Stimulated activated CD4-positive, alpha-beta T cell treated with anti-CD3 and anti-CD28 coated beads, Interleukin-2, amount 100 ng/mL, for 24 hours (primary cell): ENCODE measurements at regions not wholly inside any gene's neighbourhood (a gene's known extent, or its start where the extent isn't known, plus 50 kb on each side); places are given as distances from the start of the nearest gene placed in this dataset.
"Not testable (repeated sequence)": the region's sequence is repeated elsewhere in the genome, so short reads cannot be mapped to it uniquely, and the experiment has no call there.

Experiments used
- DNase-seq, 2 donors: peaks; one replicate each; pipeline ENCODE4 v3.0.0-alpha.2; 2020

DNA sequence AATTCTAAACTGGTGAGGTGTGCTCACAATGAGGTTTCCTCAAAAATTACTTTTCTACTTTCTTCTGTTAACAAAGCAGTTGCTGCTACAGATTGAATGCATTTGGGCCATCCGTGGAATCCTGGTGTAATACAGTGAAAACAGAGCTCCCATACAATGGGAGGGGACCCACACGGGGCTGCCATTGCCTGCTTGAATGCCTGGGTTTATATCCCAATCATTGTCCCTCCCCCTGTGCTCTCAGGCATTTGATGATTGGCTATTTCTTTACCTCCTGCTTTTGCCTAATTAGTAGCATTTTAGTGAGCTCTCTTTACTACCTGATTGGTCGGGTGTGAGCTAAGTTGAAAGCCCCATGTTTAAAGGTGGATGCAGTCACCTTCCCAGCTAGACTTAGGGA is 52.9 kb upstream of the CSF1 start:
- not testable (repeated sequence) for DNase-seq

DNA sequence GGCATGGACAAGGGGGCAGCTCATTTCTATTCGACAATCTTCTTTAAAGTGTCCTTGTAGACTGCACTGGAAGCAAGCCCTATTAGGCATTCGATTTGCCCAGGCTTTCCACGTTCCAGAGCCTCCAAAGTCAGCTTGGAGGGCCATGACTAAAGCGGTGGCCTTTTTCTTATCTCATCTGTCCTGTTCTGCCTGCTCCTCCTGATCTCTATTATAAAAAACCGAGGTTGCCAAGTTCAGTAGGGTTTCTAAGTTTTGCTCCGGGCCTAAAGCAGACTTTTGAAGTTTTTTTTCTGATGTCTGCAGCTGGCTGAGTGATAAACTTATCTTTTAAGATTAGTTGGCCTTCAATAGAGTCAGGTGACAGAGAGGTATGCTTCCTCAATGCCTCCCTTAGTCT is 54.7 kb upstream of the CSF1 start:
- DNase-seq: not testable (repeated sequence)

DNA sequence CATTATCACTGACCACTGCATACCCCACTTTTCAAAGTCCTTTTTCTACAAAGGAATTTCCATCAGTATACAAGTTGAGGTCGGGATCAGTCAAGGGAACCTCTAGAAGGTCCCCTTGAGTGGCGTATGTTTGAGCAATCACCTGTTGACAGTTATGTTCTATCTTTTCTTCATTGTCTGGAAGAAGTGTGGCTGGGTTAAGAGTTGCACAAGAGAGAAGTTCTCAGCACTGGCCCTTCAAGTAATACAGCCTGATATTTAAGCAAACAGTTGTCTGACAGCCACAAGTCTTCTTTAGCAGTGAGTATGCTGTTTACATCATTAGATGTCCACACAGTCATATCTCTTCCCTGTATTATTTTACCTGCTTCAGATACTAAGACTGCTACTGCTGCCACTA is 56.7 kb upstream of the CSF1 start:
- DNase-seq: not testable (repeated sequence)

DNA sequence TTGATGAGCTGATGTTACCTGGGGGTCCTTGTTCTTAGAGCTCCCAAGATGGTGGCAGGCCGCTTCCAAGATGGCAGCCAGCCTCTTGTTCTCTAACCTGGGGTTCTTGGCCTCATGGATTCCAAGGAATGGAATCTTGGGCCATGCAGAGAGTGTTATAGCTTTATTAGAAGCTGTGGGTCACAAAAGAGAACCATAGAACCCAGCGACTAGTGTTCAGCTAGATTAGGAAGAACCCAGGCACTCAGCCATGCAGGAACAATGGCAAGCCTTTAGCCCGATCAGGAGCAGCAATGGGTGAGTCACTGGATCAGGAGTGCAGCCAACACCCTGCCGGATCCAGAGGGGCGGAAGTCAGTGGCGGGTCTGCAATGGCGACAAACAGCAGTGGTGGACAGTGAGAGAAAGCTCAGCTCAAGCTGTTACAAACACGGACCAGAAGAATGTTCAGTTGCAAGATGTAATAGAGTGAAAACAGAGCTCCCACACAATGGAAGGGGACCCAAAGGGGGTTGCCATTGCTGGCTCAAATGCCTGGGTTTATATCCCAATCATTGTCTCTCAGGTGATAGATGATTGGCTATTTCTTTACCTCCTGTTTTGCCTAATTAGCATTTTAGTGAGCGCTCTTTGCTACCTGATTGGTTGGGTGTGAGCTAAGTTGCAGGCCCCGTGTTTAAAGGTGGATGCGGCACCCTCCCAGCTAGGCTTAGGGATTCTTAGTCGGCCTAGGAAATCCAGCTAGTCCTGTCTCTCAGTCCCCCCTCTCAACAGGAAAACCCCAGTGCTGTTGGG is 58.2 kb upstream of the CSF1 start:
- DNase-seq: not testable (repeated sequence)

DNA sequence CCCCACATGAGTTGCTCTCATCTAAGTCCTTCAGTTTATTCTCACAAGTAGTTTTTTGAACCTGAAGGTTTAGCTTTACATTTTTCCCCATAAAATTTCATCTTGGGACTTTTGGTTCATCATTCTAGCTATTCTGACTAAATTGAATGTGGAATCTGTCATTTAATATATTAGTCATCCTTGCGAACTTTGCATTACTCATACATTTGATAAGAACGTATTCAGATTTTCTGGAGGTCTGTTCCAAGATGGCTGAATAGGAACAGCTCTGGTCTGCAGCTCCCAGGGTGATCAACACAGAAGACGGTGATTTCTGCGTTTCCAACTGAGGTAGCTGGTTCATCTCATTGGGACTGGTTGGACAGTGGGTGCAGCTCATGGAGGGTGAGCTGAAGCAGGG is 59.8 kb upstream of the CSF1 start:
- DNase-seq: no peak

DNA sequence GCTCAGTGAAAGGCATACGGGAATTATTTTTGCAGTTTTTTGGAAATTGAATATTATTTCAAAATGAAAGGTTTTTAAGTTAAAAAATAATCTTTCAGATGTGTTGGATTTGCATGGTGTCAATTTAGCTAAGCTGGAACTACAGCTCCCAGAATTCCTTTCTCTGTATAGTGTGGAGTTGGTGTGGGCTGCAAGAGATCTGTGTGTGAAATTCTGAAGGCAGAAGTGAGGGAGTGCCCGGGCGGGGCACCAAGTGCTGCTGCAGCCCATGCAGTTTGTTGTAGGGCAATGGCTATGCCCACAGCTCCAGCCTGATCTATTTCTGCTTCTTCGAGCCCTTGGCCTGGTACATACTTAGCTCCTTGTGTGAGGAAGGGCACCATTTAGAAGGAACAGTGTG is 60.5 kb upstream of the CSF1 start:
- no peak for DNase-seq

DNA sequence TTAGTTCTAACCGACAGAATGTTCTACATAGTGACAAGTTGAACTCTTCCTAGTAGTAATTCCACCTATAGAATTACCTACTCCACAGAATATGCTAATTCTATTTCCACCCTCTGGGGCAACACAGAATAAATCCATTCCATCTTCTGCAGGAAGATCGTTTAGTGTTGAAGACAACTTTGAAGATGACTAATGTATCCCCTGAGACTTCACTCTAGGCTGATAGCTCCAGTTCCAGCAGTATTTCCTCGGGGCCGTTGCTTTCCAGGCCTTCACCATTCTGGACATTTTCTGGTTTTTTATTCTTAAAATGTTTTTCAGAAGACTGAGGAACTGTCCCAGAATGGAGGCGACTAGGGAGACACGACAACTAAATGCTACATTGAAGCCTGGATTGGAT is 61.0 kb upstream of the CSF1 start:
- DNase-seq: no peak

DNA sequence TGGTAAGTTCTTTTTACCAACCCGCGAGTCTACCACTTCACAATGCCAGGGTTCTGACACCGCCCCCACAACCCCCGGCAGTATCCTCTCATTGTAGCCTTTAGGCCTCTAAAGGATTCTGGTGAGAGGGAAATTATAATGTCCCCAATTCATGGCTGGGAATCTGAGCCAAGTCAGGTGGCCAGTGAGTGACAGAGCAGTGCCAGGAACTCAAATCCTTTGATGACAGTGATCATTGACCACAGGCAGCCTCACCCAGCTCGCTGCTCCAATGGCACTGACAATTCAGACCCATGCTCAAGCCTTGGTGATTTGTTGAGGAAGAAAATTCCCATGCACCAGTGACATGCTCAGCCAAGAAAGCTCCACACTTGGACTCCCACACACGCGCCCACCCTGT is 63.4 kb upstream of the CSF1 start:
- no peak for DNase-seq

DNA sequence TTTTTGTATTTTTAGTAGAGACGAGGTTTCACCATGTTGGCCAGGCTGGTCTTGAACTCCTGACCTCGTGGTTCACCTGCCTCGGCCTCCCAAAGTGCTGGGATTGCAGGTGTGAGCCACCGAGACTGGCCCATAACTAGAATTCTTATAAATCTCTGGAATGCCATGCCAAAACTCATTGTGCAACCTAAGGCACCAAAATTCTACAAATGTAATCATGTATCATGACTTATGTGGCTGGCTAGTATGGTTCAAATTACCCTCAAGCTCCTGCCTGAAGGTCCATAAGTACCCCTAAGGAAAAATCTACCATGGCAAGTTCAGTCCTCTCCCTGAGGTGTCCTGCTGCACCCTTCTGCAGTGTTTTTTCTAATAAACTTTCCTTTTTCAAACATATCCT is 63.8 kb upstream of the CSF1 start:
- DNase-seq: no peak

DNA sequence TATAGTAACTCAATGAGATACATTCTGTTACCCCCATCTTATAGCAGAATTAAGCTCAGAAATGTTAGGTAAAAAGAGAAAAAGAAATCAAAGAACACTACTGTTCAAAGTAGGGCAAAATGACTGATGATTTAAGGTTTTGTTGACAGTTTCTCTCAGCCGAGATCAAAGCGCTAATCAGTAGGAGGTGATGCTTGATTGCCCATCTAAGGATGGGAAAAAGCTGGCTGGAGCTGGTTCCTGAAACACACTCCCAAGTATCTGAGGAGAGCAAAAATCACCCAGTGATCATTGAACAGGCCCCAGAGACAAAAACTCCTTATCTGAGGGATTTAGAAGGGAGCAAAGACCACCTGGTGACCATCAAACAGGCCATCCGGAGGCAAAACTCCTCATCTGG is 64.5 kb upstream of the CSF1 start:
- no peak for DNase-seq

DNA sequence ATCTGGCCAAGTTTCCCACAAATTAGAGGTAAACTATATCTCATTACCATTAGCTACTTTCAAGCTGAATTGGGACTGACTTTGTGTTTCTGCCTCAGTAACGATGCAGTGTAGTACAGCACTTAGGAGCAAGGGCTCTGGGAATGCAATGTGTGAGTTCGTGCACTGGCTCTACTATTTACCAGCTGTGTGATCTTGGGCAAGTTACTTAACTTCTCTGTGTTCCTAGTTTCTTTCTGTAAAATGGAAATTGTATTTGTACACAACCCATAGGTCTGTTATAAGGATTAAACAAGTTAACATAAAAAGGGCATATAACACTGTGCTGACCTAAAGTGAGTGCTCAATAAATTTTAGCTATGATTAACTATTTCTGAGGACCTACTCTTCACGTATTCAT is 65.0 kb upstream of the CSF1 start:
- DNase-seq: no peak

DNA sequence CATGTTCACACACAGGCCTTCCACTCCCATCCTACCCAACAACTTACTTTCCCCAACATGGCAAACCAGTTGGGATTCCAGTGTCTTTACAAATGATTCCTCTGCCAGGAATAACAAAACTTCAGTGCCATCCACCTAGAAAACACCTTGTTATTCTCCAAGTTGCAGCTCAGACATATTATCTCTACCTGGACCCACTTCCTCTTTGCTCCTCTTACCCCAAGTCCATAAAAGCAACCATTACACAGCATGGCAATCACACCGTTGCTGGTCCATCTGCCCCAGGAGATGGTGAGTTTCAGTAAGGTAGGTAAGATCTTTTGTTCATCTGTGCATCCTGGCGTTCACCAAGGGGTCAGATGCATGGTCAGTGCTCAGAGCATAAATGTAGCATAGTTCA is 66.0 kb upstream of the CSF1 start:
- no peak for DNase-seq

DNA sequence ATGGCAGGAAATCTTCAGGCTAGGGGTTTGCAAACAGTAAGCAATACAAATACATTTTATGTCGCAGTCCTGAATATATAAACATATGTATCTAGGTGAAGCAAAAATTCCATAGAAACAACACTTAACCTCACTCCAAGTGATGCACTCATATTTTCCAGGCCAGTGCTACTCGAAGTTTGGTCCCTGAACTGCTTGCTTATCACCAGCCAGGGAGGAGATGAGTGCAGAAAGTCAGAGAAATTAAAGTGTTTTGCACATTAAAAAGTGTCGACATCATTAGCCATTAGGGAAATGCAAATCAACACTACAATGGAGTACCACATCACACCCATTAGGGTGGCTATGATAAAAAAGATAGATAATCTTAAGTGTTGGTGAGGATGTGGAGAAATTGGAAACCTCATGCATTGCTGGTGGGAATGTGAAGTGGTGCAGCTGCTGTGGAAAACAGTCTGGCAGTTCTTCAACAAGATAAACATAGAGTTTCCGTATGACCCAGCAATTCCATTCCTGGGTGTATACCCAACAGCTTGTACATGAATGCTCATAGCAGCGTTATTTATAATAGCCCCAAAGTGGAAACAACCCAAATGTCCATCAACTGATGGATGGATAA is 70.5 kb upstream of the CSF1 start:
- no peak for DNase-seq

DNA sequence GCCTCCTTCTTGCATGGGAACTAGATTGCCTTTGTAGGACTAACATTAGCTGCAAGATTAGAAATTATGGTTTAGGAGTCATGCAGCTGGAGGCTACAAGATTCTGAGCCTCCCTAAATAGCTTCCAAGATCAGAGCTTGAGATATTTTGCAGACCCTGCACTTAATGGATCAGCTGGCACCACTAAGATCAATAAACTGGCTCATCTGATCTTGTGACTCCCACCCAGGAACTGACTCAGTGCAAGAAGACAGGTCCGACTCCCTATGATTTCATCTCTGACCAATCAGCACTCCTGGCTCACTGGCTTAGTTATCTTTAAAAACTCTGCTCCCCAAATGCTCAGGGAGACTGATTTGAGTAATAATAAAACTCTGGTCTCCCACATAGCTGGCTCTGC is 71.4 kb upstream of the CSF1 start:
- DNase-seq: not testable (repeated sequence)

DNA sequence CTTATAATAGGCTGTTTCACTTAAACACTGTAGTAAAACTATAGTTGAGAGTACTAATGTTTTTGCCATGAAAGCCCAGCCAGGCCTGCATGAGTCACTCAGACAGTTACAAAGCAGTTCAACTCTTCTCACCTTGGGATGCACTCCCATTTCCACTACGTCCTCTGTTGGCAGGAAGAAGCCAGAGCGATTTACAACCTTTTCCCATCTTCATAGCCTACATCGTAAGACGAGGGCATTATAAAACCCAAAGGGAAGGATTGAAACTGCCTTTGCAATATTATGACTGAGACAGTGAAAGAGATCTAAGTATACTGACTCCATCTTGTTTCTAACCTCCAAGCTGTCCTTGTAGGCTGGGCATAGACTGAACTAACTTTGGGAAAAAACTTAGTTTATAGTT is 71.8 kb upstream of the CSF1 start:
- DNase-seq: no peak

DNA sequence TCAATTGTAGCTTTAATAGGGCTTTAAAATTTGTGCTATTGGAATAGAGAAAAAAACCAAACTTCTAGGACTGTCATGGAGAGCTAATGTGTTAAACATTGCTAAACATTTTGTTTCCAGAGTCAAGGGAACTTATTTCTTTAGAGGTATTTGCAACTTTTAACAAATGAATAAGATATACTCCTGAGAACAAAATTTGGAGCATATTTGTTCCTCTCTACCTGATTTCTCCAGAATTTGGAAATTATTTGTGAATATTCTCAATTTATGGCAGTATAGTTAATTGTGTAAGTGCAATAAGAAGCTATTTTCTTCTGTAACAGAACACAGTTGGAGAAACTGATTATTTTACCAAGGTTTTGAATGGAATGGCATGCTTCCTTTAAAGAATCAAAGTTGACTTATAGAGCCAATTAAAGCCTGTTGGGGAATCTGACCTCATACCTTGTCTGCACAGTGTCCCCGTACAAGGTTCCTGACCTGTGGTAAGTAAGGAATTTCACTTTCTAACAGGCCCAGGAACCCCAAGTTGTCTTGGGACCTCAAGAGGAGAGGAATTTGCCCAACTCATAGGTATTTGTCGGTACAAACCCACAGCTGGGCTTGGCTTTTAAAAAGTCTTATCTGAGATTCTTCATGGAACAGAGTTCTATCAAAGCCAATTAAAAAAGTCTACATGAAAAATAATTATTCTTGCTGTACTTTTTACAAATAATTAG is 72.6 kb upstream of the CSF1 start:
- DNase-seq: no peak

DNA sequence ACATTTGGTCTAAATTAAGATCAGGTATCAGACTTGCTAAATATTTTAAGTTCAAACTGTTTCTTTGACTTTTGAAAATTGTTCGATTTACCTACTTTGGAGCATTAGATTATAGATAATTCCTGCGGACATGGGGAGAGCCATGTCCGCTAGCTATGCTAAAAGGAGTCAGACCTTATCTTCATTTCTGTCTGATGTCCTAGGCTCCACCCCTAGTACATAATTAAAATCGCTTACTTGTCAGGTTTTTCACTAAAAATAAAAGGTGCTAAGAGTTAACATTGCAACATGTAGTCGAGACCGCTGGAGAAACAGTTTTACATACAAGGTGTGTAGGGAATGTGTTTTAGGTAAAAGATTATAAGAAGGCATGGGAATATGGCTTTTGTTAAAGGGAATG is 71.9 kb upstream of the EPS8L3 start:
- DNase-seq: not testable (repeated sequence)

DNA sequence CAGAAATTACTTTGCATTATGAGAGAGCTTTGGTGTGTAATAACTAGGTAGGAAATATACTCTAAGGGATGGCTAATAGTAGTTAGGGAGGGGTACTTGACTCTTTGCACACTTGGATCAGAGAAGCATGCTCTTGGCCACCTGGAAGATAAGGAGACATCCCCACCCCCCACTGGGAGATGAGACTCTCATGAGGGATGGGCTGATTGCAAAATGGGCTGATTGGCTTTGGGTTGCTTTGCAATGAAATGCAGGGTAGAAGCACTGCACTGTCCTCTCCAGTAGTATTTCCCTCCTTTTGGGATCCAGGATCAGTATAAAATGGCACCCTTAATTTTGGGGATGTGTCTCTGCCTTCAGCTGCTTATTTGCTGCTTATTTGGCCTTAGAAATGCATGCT is 71.2 kb upstream of the EPS8L3 start:
- DNase-seq: no peak

DNA sequence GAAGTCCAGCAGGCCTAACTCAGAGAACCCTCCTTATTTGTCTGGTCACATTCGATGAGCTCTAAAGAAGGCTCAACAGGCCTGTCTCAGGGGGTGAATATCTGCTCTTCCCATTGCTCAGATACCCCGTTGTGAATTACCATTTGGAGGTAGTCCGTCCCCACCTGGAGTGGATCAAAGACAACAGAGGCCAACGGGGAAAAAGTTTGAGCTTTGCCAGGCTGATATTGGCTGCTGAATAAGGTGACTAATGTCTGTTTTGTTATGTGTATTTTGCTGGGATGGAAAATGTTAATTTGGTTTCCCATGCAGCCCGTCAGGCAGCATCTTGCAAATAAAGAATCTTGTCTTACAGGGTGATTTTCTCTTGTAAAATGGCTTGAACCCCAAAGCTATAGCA is 69.2 kb upstream of the EPS8L3 start:
- no peak for DNase-seq

DNA sequence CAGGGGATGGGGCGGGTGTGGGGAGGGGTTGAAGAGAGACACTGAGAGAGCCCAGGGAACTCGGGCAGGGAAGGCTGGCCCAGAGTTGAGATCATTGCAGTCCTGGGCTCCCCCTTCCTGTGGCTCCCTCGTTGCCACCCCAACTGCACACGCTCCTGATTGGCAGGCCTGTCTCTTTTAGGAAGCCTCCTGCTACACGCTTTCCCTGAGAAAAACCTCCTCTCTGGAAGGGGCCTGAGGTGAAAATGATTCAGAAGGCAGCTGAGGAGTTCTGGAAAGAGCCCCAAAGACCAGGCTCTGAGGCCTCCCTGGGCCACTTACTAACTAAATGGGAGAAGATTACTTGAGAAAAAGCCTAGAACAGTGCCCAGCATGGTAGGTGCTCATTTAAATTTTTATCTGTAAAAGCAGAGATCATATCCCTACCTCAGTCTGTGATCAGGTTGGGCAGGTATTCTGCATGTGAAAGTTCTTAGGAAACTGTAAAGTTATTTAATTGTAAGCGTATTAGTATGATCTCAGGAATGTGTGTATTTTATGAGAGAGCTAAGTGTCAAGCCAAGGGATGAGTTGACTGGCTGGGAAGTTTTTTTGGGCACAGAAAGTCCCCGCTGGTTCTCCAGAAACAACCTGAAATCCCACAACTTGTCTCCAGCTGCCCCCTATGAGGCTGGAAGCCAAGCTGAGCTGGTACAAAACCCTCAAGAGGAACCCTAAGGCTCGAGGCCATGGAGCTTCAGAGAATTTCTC is 65.2 kb upstream of the EPS8L3 start:
- no peak for DNase-seq

DNA sequence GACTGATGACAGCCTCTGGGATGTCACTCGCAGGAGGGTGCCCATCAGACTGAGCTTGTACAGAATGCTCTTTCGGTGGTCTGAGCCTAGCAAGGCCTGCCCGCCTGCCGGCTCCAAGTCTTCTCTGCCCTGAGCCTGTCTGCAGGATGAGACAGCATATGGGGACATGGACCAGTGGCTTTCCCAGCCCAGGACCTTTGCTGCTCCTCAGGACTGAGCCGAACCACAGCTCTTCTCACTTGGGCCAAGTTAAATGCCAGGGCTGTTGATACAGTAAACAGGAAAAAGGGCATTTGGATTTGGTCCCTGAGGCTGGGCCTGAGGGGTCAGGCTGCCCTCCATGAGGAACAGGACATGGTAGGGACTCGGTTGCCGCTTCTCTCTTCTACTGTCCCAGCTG is 64.3 kb upstream of the EPS8L3 start:
- DNase-seq: no peak

DNA sequence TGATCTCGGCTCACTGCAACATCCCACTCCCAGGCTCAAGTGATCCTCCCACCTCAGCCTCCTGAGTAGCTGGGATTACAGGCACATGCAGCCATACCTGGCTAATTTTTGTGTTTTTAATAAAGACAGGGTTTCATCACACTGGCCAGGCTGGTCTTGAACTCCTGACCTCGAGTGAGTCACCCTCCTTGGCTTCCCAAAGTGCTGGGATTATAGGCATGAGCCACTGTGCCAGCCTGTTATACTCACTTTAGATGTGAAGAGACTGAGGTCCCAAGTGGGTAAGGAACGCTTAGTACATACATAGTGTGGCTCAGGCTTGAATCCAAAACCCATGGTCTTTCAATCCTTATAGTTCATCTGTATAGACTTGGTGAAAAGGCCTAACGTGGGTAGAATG is 63.7 kb upstream of the EPS8L3 start:
- DNase-seq: no peak

DNA sequence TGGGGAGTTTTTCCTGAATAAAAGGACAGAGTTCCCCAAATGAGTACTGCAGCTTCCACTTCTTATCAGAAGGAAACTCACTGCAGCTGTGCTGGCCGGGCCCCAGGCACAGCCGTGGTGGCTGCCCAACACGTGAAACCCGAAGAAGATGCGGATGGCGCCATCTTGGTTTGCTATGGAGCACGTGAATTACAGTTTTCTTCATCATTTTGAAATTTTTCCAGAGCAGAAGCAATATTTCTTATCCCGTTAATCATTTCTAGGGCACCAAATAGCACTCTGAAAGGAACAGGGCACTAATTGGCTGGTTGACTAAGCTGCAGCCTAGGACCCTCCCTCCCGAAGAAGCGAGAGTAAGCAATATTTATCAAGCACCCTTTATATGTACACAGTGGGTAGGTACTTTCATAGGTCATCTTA is 63.2 kb upstream of the EPS8L3 start:
- DNase-seq: no peak

DNA sequence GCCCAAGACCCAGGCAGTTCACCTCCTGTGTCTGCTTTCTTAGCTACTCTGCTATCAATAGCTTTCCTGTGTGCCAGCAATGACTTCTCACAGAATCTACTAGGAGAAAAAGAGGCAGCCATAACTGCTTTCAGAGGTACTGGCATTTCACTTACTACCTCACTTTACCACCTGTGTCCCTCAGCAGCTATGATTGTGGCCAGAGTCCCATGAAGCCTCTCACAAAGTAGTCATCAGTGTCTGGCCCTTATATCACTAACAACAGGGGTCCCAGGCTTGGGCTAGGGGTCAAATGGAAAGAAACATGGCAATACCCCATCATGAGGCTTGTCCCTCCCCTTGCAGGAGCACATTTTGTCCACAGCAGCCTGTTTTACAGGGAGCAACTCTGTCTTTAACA is 62.7 kb upstream of the EPS8L3 start:
- no peak for DNase-seq
